Endodermal cell (in vitro differentiated cells): ENCODE measurements at regions not wholly inside any gene's neighbourhood (a gene's known extent, or its start where the extent isn't known, plus 50 kb on each side); places are given as distances from the start of the nearest gene placed in this dataset.

Experiments used
- DNase-seq: peaks from one replicate; pipeline ENCODE4 v3.0.0-alpha.2; 2017
- H3K27ac ChIP-seq: 2 replicates; pipeline ENCODE4 v1.5.1; 2013; ENCODE audit warnings: mild to moderate bottlenecking, low read depth, low read length, moderate library complexity
- H3K27me3 ChIP-seq: 2 replicates; pipeline ENCODE4 v1.6.1; 2013; ENCODE audit warnings: mild to moderate bottlenecking, low read length, moderate library complexity; ENCODE audit not compliant: insufficient read depth, control insufficient read depth, poor library complexity, severe bottlenecking
- H3K36me3 ChIP-seq: 2 replicates; pipeline ENCODE4 v1.7.0; 2013; ENCODE audit warnings: mild to moderate bottlenecking, low read length, moderate library complexity; ENCODE audit not compliant: control insufficient read depth, insufficient read depth
- H3K4me1 ChIP-seq: one replicate; pipeline ENCODE4 v1.7.0; 2013; ENCODE audit warnings: low read length; ENCODE audit not compliant: control insufficient read depth, insufficient read depth
- H3K4me3 ChIP-seq: 2 replicates; pipeline ENCODE4 v1.5.1; 2013; ENCODE audit warnings: mild to moderate bottlenecking, low read length, moderate library complexity
- H3K9ac ChIP-seq: 2 replicates; pipeline ENCODE4 v1.6.1; 2013; ENCODE audit warnings: mild to moderate bottlenecking, low read length, moderate library complexity; ENCODE audit not compliant: poor library complexity, severe bottlenecking; ENCODE audit errors: extremely low read depth
- H3K9me3 ChIP-seq: 2 replicates; pipeline ENCODE4 v1.6.1; 2013; ENCODE audit warnings: mild to moderate bottlenecking, low read length, moderate library complexity; ENCODE audit not compliant: control insufficient read depth
- H3K27ac Mint-ChIP-seq: 2 replicates; pipeline ENCODE4 v1.8.0; 2020; ENCODE audit warnings: mixed read lengths
- H3K27me3 Mint-ChIP-seq: 2 replicates; pipeline ENCODE4 v1.8.0; 2021; ENCODE audit warnings: mild to moderate bottlenecking, mixed read lengths; ENCODE audit not compliant: insufficient read depth
- H3K36me3 Mint-ChIP-seq: 2 replicates; pipeline ENCODE4 v1.8.0; 2020; ENCODE audit warnings: low read depth, mixed read lengths
- H3K4me1 Mint-ChIP-seq: 2 replicates; pipeline ENCODE4 v1.8.0; 2020; ENCODE audit warnings: mixed read lengths
- H3K4me3 Mint-ChIP-seq: 2 replicates; pipeline ENCODE4 v1.8.0; 2020; ENCODE audit warnings: mild to moderate bottlenecking, moderate library complexity, mixed read lengths
- H3K9me3 Mint-ChIP-seq: 2 replicates; pipeline ENCODE4 v1.8.0; 2020; ENCODE audit warnings: mild to moderate bottlenecking, mixed read lengths
- CTCF ChIP-seq: fragments of 200-600 bp; sonication (generic); conservative IDR thresholded peaks from 2 replicates; pipeline ENCODE4 v1.5.0; 2021; ENCODE audit warnings: antibody characterized with exemption, mild to moderate bottlenecking
- WGBS, 2 experiments: methylation state at CpG; one replicate each; pipeline versions ENCODE4 v1.1.5 to v1.1.7; 2013; ENCODE audit warnings: missing lambda C conversion rate in 2 of 2, mixed read lengths in 1 of 2; ENCODE audit not compliant: insufficient coverage in 1 of 2, insufficient read length in 1 of 2; 5-methylcytosine and 5-hydroxymethylcytosine counted together

GRCh38 chr4:179486570-179487335 lies 2044.5 kb upstream of the AGA start:
- 88 to 92% methylated on average over 5 to 6 of the region's 6 CpGs for WGBS, 2 experiments
- Histone ChIP-seq H3K27ac (no peak overlapping the region), H3K36me3 (no peaks in the 10 kb centered on the region), H3K4me3 (no peak overlapping the region), H3K9me3 (no peaks in the 10 kb centered on the region), H3K9ac (no peak overlapping the region), H3K4me1 (no peaks in the 10 kb centered on the region), H3K27me3 (no peaks in the 10 kb centered on the region)
- Mint-ChIP-seq H3K27ac (no peak overlapping the region), H3K36me3 (no peaks in the 10 kb centered on the region), H3K4me3 (no peak overlapping the region), H3K4me1 (no peaks in the 10 kb centered on the region), H3K27me3 (no peaks in the 10 kb centered on the region), H3K9me3 (no peaks in the 10 kb centered on the region)
- TF ChIP-seq CTCF, result no peak
- DNase-seq, result no peak

- H3K4me1 ChIP-seq, result no peaks in the 10 kb centered on the region
- H3K27me3 Mint-ChIP-seq, result no peaks in the 10 kb centered on the region
- H3K36me3 ChIP-seq, result no peaks in the 10 kb centered on the region
- no peaks in the 10 kb centered on the region for H3K4me1 Mint-ChIP-seq
- H3K36me3 Mint-ChIP-seq, result no peaks in the 10 kb centered on the region
- H3K9me3 ChIP-seq, result peaks cover 6% of the 10 kb centered on the region
- no peak for DNase-seq
- no peak overlapping the region for H3K4me3 Mint-ChIP-seq
- H3K4me3 ChIP-seq, result no peak overlapping the region
- H3K27me3 ChIP-seq, result no peaks in the 10 kb centered on the region
- H3K9me3 Mint-ChIP-seq, result no peaks in the 10 kb centered on the region
- H3K9ac ChIP-seq, result no peak overlapping the region
- 98 to 100% methylated on average over 1 to 3 of the region's 3 CpGs for WGBS, 2 experiments
- no peak overlapping the region for H3K27ac Mint-ChIP-seq
- no peak overlapping the region for H3K27ac ChIP-seq
- TF ChIP-seq CTCF, result no peak
Measured at GRCh38 chr4:179492260-179493080, 2050.2 kb upstream of the AGA start.

GRCh38 chr4:179503976-179504375 lies 2061.7 kb upstream of the AGA start:
- H3K4me1 ChIP-seq, result no peaks in the 10 kb centered on the region
- Mint-ChIP-seq H3K36me3 (no peaks in the 10 kb centered on the region), H3K4me3 (no peak overlapping the region), H3K27me3 (no peaks in the 10 kb centered on the region), H3K4me1 (no peaks in the 10 kb centered on the region), H3K27ac (no peak overlapping the region), H3K9me3 (no peaks in the 10 kb centered on the region)
- no peak overlapping the region for H3K4me3 ChIP-seq
- H3K9ac ChIP-seq, result no peak overlapping the region
- DNase-seq, result no peak
- H3K36me3 ChIP-seq, result no peaks in the 10 kb centered on the region
- H3K27me3 ChIP-seq, result no peaks in the 10 kb centered on the region
- TF ChIP-seq CTCF, result no peak
- H3K9me3 ChIP-seq, result no peaks in the 10 kb centered on the region
- H3K27ac ChIP-seq, result no peak overlapping the region
- WGBS, 2 experiments, result 92 to 100% methylated on average over 1 of the region's 1 CpG
